ENCODE measurements at regions not wholly inside any gene's neighbourhood (a gene's known extent, or its start where the extent isn't known, plus 50 kb on each side); places are given as distances from the start of the nearest gene placed in this dataset.

DNA sequence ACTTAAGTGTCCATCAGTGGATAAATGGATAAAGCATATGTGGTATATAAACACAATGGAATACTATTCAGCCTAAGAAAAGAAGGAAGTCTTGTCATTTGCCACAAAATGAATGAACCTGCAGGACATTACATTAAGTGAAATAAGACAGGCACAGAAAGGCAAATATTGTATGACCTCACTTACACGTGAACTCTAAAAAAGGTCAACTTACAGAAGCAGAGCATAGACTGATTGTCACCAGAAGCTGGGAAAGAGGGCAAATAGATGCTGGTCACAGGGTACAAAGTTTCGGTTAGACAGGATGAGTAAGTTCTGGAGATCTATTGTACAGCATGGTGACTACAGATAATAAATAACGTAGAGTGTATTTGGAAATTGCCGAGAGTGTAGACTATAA lies 247.7 kb downstream of the RAB28 start:
- no peaks in the 10 kb centered on the region for H3K36me3 ChIP-seq (ENCODE audit: control insufficient read depth, insufficient read depth, low read length)
- no peak overlapping the region for H3K4me3 ChIP-seq (ENCODE audit: low read length)
- H3K27ac ChIP-seq (ENCODE audit: low read depth, low read length): no peak overlapping the region
- H3K27me3 ChIP-seq (ENCODE audit: control insufficient read depth, insufficient read depth, low read length, poor library complexity, severe bottlenecking): no peaks in the 10 kb centered on the region
- Mint-ChIP-seq H3K27me3 (ENCODE audit: insufficient read depth) (no peaks in the 10 kb centered on the region), H3K4me3 (no peak overlapping the region), H3K27ac (no peak overlapping the region), H3K36me3 (ENCODE audit: low read depth) (no peaks in the 10 kb centered on the region), H3K9me3 (no peaks in the 10 kb centered on the region), H3K4me1 (peaks cover 6% of the 10 kb centered on the region)
- DNase-seq: no peak
- H3K9ac ChIP-seq (ENCODE audit: extremely low read depth, low read length, poor library complexity, severe bottlenecking): no peak overlapping the region
- WGBS, 2 experiments (ENCODE audit: insufficient coverage in 1 of 2, insufficient read length in 1 of 2): 96 to 100% methylated on average over 2 to 4 of the region's 4 CpGs
- peaks cover 3% of the 10 kb centered on the region for H3K4me1 ChIP-seq (ENCODE audit: control insufficient read depth, insufficient read depth, low read length)
- H3K9me3 ChIP-seq (ENCODE audit: control insufficient read depth, low read length): no peaks in the 10 kb centered on the region
- TF ChIP-seq, protein P1, sequence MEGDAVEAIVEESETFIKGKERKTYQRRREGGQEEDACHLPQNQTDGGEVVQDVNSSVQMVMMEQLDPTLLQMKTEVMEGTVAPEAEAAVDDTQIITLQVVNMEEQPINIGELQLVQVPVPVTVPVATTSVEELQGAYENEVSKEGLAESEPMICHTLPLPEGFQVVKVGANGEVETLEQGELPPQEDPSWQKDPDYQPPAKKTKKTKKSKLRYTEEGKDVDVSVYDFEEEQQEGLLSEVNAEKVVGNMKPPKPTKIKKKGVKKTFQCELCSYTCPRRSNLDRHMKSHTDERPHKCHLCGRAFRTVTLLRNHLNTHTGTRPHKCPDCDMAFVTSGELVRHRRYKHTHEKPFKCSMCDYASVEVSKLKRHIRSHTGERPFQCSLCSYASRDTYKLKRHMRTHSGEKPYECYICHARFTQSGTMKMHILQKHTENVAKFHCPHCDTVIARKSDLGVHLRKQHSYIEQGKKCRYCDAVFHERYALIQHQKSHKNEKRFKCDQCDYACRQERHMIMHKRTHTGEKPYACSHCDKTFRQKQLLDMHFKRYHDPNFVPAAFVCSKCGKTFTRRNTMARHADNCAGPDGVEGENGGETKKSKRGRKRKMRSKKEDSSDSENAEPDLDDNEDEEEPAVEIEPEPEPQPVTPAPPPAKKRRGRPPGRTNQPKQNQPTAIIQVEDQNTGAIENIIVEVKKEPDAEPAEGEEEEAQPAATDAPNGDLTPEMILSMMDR (conservative IDR thresholded peaks at IDR 0.05): no peak

DNA sequence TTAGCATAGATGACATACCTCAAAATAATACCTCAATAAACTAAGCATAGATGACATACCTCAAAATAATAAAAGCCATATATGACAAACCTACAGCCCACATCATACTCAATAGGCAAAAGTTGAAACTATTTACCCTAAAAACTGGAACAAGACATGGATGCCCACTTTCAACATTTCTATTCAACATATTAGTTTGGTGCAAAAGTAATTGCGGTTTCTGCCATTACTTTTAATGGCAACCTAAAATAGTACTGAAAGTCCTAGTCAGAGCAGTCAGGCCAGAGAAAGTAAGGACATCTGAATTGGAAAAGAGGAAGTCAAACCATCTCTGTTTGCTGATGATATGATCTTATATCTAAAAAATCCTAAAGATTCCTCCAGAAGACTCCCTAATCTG lies 250.4 kb downstream of the RAB28 start:
- H3K4me3 Mint-ChIP-seq: no peak overlapping the region
- H3K9ac ChIP-seq (ENCODE audit: extremely low read depth, low read length, poor library complexity, severe bottlenecking): no peak overlapping the region
- no peaks in the 10 kb centered on the region for H3K27me3 ChIP-seq (ENCODE audit: control insufficient read depth, insufficient read depth, low read length, poor library complexity, severe bottlenecking)
- peaks cover 2% of the 10 kb centered on the region for H3K36me3 Mint-ChIP-seq (ENCODE audit: low read depth)
- H3K9me3 Mint-ChIP-seq: peaks cover 5% of the 10 kb centered on the region
- no peak overlapping the region for H3K27ac ChIP-seq (ENCODE audit: low read depth, low read length)
- 96% methylated on average over 1 of the region's 1 CpG; no CpG with 5 or more reads in 1 of the 2 experiments for WGBS, 2 experiments (ENCODE audit: insufficient coverage in 1 of 2, insufficient read length in 1 of 2)
- no peak overlapping the region for H3K4me3 ChIP-seq (ENCODE audit: low read length)
- no peak for DNase-seq
- no peaks in the 10 kb centered on the region for H3K27me3 Mint-ChIP-seq (ENCODE audit: insufficient read depth)
- H3K4me1 Mint-ChIP-seq: peaks cover under 1% of the 10 kb centered on the region
- H3K27ac Mint-ChIP-seq: no peak overlapping the region
- TF ChIP-seq, protein P1 (conservative IDR thresholded peaks at IDR 0.05): no peak
- no peaks in the 10 kb centered on the region for H3K9me3 ChIP-seq (ENCODE audit: control insufficient read depth, low read length)
- no peaks in the 10 kb centered on the region for H3K36me3 ChIP-seq (ENCODE audit: control insufficient read depth, insufficient read depth, low read length)
- no peaks in the 10 kb centered on the region for H3K4me1 ChIP-seq (ENCODE audit: control insufficient read depth, insufficient read depth, low read length)

DNA sequence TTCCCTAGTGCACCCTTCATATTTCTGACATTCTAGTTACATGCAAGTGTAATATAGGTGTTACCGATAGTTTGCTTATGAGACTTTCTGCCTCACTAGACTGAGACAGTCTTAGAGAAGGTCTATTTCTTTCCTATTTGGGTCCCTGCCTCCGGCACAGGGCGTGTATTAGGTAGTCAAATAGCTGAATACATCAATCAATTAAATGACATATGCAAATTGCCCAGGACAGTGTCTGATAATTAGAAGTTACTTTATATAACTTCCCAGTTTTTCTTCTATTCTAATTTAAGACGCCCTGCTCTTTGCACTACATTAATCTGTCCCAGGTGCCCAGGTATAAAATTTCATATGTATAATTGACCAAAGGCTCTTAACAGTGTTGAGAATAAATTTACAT lies 264.2 kb downstream of the RAB28 start:
- Histone ChIP-seq H3K9me3 (ENCODE audit: control insufficient read depth, low read length) (peaks cover 11% of the 10 kb centered on the region), H3K27me3 (ENCODE audit: control insufficient read depth, insufficient read depth, low read length, poor library complexity, severe bottlenecking) (no peaks in the 10 kb centered on the region), H3K4me1 (ENCODE audit: control insufficient read depth, insufficient read depth, low read length) (no peaks in the 10 kb centered on the region), H3K27ac (ENCODE audit: low read depth, low read length) (no peak overlapping the region), H3K9ac (ENCODE audit: extremely low read depth, low read length, poor library complexity, severe bottlenecking) (no peak overlapping the region), H3K36me3 (ENCODE audit: control insufficient read depth, insufficient read depth, low read length) (no peaks in the 10 kb centered on the region), H3K4me3 (ENCODE audit: low read length) (no peak overlapping the region)
- Mint-ChIP-seq H3K4me1 (no peaks in the 10 kb centered on the region), H3K4me3 (no peak overlapping the region), H3K27me3 (ENCODE audit: insufficient read depth) (no peaks in the 10 kb centered on the region), H3K36me3 (ENCODE audit: low read depth) (peaks cover 6% of the 10 kb centered on the region), H3K27ac (no peak overlapping the region), H3K9me3 (peaks cover 11% of the 10 kb centered on the region)
- 90 to 96% methylated on average over 2 to 4 of the region's 4 CpGs for WGBS, 2 experiments (ENCODE audit: insufficient coverage in 1 of 2, insufficient read length in 1 of 2)
- TF ChIP-seq, protein P1 (conservative IDR thresholded peaks at IDR 0.05): no peak
- DNase-seq: no peak
